Lung microvascular endothelial cell (primary cell): ENCODE measurements at regions not wholly inside any gene's neighbourhood (a gene's known extent, or its start where the extent isn't known, plus 50 kb on each side); places are given as distances from the start of the nearest gene placed in this dataset.
"Not testable (repeated sequence)": the region's sequence is repeated elsewhere in the genome, so short reads cannot be mapped to it uniquely, and the experiment has no call there.

Source experiments
- DNase-seq, 2 donors: peaks; one replicate each; pipeline versions ENCODE4 v3.0.0 to v3.0.0-alpha.2; 2010; ENCODE audit warnings: low read depth in 2 of 2

DNA sequence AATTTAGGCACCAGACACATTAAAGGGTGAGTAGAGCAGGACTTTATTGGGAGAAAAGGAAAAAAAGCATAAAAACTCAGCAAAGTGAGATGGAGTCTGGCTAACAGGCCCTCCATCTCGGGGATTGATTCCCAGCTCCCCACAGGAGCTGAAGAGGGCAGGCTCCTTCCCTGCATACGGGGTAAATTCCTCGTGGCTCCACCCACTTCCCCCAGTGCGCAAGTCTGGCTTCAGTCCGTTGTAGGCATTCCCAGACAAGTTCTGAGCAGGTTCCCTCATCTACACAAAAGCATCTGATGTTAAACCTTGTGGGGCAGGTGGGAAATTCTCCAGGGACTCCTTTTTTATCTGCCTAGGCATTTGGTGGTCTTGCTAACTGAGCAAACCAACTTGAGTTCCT is 722.6 kb downstream of the ZNF385D start:
- DNase-seq, result no peak

- no peak for DNase-seq
Measured at GRCh38 chr3:21024563-21024962, 726.4 kb downstream of the ZNF385D start.

DNA sequence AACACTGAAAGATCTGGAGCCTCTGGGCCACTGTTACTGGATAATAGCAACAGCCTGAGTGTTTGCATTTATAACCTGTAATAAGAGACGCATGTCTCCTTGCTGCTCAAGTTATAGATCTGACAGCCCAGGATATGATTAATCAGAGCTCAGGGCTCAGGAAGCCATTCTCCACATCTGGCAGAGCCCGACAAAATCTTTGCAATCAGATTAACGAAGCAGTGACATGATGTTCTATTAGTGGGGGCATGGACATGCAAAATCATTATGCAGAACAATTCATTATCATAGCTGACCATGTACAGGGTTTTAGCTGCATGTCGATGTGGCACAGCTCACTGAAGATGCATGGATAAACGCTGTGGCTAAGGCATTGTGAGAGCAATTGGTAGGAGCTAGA is 730.3 kb downstream of the ZNF385D start:
- no peak for DNase-seq

GRCh38 chr3:21020043-21020442 is 731.0 kb downstream of the ZNF385D start:
- no peak for DNase-seq

DNA sequence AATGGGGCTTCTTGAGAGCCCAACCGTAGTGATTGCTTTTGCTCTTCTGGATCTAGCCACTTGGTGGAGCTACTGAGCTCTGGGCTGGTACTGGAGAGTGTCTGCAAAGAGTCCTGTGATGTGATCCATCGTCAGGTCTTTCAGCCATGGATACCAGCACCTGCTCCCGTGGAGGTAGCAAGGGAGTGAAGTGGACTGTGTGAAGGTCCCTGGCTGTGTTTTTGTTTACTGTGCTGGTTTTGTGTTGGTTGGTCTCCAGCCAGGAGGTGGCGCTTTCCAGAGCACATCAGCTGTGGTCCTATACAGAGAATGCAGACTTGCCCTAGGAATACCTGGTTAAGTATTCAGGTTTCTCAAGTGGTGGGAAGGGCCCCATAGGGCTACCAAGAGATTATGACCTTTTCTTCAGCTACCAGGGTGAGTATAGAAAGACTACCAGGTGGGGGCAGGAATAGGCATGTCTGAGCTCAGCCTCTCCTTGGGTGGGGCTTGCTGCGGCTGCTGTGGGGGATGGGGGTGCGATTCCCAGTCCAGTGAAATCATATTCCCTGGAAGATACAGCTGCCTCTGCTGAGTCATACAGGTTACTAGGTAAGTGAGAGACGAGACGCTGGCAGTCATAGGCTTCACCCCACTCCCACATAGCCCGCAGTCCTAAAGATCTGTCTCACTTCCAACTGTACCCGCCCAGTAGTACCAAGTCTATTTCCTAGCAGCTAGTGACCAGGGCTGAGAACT is 733.7 kb downstream of the ZNF385D start:
- DNase-seq, result no peak

DNA sequence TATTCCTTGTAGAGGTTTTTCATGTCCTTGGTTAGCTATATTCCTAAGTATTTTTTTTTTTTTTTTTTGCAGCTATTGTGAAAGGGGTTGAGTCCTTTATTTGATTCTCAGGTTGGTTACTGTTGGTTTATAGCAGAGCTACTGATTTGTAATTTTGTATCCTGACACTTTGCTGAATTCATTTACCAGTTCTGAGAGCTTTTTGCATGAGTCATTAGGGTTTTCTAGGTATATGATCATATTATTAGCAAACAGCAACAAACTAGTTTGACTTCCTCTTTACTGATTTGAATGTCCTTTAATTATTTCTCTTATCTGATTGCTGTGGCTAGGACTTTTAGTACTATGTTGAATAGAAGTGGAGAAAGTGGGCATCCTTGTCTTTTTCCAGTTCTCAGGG is 737.4 kb downstream of the ZNF385D start:
- no peak for DNase-seq

GRCh38 chr3:20999661-21000060 is 751.3 kb downstream of the ZNF385D start:
- DNase-seq, result no peak

- no peak for DNase-seq
Measured at GRCh38 chr3:20997183-20997582, 753.8 kb downstream of the ZNF385D start.

- no peak for DNase-seq
Measured at GRCh38 chr3:20990896-20991295, 760.1 kb downstream of the ZNF385D start.

DNA sequence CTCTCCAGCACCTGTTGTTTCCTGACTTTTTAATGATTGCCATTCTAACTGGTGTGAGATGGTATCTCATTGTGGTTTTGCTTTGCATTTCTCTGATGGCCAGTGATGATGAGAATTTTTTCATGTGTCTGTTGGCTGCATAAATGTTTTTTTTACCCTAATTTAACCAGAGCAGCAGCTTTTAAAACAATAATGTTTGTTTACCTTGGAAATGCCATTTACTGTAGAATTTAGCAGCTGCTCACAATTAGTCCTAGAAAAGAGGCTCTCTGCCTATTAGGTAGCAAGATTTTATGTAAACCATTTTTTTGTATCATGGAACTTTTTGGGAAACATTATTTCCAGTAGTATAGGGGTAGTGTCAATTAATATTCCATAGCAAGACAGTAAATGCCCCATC is 761.4 kb downstream of the ZNF385D start:
- not testable (repeated sequence) for DNase-seq

- no peak for DNase-seq
Measured at GRCh38 chr3:20984594-20985205, 766.3 kb downstream of the ZNF385D start.

DNA sequence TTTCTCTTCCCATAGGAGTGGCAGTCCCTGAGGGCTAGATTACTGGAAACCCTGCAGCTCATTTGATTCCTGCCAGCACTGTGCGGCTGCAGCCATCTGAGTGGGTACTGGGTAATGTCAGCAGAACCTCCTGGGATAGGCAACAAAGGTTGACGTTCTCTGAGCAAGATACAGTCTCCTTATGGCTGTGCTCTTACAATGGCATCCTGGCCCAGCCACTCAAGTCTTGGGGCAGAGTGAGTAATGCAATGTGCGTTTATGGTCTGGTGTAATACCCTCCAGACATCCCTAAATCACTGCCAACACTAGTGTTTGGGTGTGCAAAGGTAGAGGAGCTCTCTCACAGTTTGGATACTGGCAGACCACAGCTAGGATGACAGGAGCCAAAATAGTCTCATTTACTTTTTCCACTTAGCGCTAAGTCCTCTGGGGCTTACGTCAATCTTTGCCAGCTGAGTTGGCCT is 775.8 kb downstream of the ZNF385D start:
- DNase-seq, result no peak

DNA sequence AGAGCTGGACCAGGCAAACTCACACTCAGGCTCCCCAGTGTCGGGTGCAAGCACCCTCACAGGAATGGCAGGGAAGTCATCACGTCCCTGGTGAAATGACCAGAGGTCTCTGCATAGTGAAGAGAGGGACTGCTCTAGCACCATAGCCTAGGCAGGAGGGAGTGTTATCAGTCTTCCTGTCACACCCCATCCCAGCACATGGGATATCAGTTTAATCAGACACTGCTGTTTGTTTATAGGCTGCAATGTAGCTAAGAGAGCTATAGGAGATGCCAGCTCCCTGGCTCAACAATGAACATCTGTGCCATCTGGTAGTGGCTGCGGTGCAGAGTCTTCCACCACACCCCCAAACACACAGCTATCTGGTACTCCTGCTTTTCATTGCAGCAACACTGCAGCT is 776.6 kb downstream of the ZNF385D start:
- no peak for DNase-seq

DNA sequence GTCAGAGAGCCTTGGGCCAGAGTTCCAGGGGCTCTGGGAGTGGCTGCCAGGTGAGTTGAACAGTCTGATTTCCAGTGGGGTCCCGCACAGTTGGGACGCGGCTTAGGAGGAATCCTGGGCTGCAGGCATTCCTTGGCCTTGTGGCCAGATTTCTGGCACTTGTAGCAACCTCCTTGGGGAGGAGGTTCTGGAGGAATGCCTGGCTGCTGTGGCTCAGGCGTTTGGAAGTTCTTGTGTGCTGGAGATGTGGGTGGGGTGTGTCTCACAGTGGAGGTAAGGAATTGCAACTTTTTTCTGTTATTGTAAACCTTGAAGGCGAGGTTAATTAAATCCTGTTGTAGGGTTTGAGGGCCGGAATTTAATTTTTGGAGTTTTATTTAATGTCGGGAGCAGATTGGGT is 780.2 kb downstream of the ZNF385D start:
- not testable (repeated sequence) for DNase-seq

DNA sequence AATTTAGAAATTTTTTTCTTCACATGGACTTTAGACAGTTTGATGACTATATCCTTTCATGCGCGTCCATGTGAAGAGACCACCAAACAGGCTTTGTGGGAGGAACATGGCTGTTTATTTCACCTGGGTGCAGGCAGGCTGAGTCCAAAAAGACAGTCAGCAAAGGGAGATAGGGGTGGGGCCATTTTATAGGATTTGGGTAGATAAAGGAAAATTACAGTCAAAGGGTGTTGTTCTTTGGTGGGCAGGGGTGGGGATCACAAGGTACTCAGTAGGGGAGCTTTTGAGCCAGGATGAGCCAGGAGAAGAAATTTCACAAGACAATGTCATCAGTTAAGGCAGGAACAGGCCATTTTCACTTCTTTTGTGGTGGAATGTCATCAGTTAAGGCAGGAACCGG is 781.5 kb upstream of the SGO1 start:
- not testable (repeated sequence) for DNase-seq

GRCh38 chr3:20958161-20958560 is 772.2 kb upstream of the SGO1 start:
- no peak for DNase-seq

DNA sequence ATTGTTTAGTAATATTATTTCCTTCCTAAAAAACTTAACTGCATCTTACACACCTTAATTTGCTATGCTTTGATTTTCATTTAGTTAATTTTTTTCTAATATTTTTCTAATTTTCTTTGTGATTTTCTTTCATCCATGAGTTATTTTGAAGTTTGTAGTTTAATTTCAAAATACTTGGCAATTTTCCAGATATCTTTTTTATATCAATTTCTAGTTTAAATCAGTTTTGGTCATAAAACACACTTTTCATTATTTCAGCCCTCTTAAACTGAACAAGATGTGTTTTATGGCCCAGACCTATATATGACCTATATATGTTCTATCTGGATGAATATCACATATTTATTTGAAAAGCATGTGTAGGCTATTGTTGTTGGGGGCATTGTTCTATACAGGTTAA is 759.9 kb upstream of the SGO1 start:
- DNase-seq, result no peak

DNA sequence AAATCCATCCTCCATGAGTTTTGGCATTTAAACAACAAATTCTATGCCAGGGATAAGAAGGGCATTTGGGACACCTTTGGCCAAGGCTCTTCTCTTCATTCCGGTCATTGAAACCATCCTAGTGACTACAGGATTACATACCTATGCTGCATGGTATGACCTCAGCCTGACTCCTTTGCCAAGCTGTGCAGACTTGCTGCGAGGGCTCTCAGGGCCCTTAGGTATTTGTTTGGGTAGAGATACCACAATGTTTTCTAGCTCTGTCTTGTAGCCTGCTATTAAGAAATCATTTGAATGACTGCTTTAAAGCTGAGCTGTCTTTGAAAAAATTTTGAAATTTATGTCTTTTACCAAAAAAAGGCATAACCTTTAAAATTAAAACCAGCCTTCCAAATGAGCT is 749.8 kb upstream of the SGO1 start:
- no peak for DNase-seq

GRCh38 chr3:20931834-20932233 is 745.8 kb upstream of the SGO1 start:
- no peak for DNase-seq

- DNase-seq, result peak in 1 of 2 donors; percentile 0
Measured at GRCh38 chr3:20930034-20930433, 744.0 kb upstream of the SGO1 start.

GRCh38 chr3:20924646-20925385 is 738.8 kb upstream of the SGO1 start:
- DNase-seq, result no peak

- DNase-seq, result not testable (repeated sequence)
Measured at GRCh38 chr3:20921112-20921511, 735.1 kb upstream of the SGO1 start.
